Endodermal cell (in vitro differentiated cells): ENCODE measurements at regions not wholly inside any gene's neighbourhood (a gene's known extent, or its start where the extent isn't known, plus 50 kb on each side); places are given as distances from the start of the nearest gene placed in this dataset.
A peak's percentile ranks its signal among the peaks of the same experiment; 100 is the strongest.

ENCODE experiments used
- DNase-seq: peaks from one replicate; pipeline ENCODE4 v3.0.0-alpha.2; 2017
- H3K27ac ChIP-seq: 2 replicates; pipeline ENCODE4 v1.5.1; 2013; ENCODE audit warnings: mild to moderate bottlenecking, low read depth, low read length, moderate library complexity
- H3K27me3 ChIP-seq: 2 replicates; pipeline ENCODE4 v1.6.1; 2013; ENCODE audit warnings: mild to moderate bottlenecking, low read length, moderate library complexity; ENCODE audit not compliant: insufficient read depth, control insufficient read depth, poor library complexity, severe bottlenecking
- H3K36me3 ChIP-seq: 2 replicates; pipeline ENCODE4 v1.7.0; 2013; ENCODE audit warnings: mild to moderate bottlenecking, low read length, moderate library complexity; ENCODE audit not compliant: control insufficient read depth, insufficient read depth
- H3K4me1 ChIP-seq: one replicate; pipeline ENCODE4 v1.7.0; 2013; ENCODE audit warnings: low read length; ENCODE audit not compliant: control insufficient read depth, insufficient read depth
- H3K4me3 ChIP-seq: 2 replicates; pipeline ENCODE4 v1.5.1; 2013; ENCODE audit warnings: mild to moderate bottlenecking, low read length, moderate library complexity
- H3K9ac ChIP-seq: 2 replicates; pipeline ENCODE4 v1.6.1; 2013; ENCODE audit warnings: mild to moderate bottlenecking, low read length, moderate library complexity; ENCODE audit not compliant: poor library complexity, severe bottlenecking; ENCODE audit errors: extremely low read depth
- H3K9me3 ChIP-seq: 2 replicates; pipeline ENCODE4 v1.6.1; 2013; ENCODE audit warnings: mild to moderate bottlenecking, low read length, moderate library complexity; ENCODE audit not compliant: control insufficient read depth
- H3K27ac Mint-ChIP-seq: 2 replicates; pipeline ENCODE4 v1.8.0; 2020; ENCODE audit warnings: mixed read lengths
- H3K27me3 Mint-ChIP-seq: 2 replicates; pipeline ENCODE4 v1.8.0; 2021; ENCODE audit warnings: mild to moderate bottlenecking, mixed read lengths; ENCODE audit not compliant: insufficient read depth
- H3K36me3 Mint-ChIP-seq: 2 replicates; pipeline ENCODE4 v1.8.0; 2020; ENCODE audit warnings: low read depth, mixed read lengths
- H3K4me1 Mint-ChIP-seq: 2 replicates; pipeline ENCODE4 v1.8.0; 2020; ENCODE audit warnings: mixed read lengths
- H3K4me3 Mint-ChIP-seq: 2 replicates; pipeline ENCODE4 v1.8.0; 2020; ENCODE audit warnings: mild to moderate bottlenecking, moderate library complexity, mixed read lengths
- H3K9me3 Mint-ChIP-seq: 2 replicates; pipeline ENCODE4 v1.8.0; 2020; ENCODE audit warnings: mild to moderate bottlenecking, mixed read lengths
- CTCF ChIP-seq: fragments of 200-600 bp; sonication (generic); conservative IDR thresholded peaks from 2 replicates; pipeline ENCODE4 v1.5.0; 2021; ENCODE audit warnings: antibody characterized with exemption, mild to moderate bottlenecking
- WGBS, 2 experiments: methylation state at CpG; one replicate each; pipeline versions ENCODE4 v1.1.5 to v1.1.7; 2013; ENCODE audit warnings: missing lambda C conversion rate in 2 of 2, mixed read lengths in 1 of 2; ENCODE audit not compliant: insufficient coverage in 1 of 2, insufficient read length in 1 of 2; 5-methylcytosine and 5-hydroxymethylcytosine counted together

- H3K4me3 Mint-ChIP-seq, result no peak overlapping the region
- no peak for TF ChIP-seq CTCF
- no peaks in the 10 kb centered on the region for H3K27me3 Mint-ChIP-seq
- H3K27ac Mint-ChIP-seq, result no peak overlapping the region
- Histone ChIP-seq H3K4me1 (no peaks in the 10 kb centered on the region), H3K9me3 (no peaks in the 10 kb centered on the region), H3K27me3 (no peaks in the 10 kb centered on the region), H3K27ac (no peak overlapping the region), H3K9ac (no peak overlapping the region), H3K4me3 (no peak overlapping the region), H3K36me3 (no peaks in the 10 kb centered on the region)
- WGBS, 2 experiments, result 100% methylated on average over 1 of the region's 2 CpGs; no CpG with 5 or more reads in 1 of the 2 experiments
- peaks cover 8% of the 10 kb centered on the region for H3K4me1 Mint-ChIP-seq
- H3K36me3 Mint-ChIP-seq, result no peaks in the 10 kb centered on the region
- no peaks in the 10 kb centered on the region for H3K9me3 Mint-ChIP-seq
- DNase-seq, result peak; percentile 86
Measured at GRCh38 chr15:29449136-29449535, 179.5 kb upstream of the NSMCE3 start.

GRCh38 chr15:29448320-29448719 is 178.7 kb upstream of the NSMCE3 start:
- H3K36me3 ChIP-seq, result no peaks in the 10 kb centered on the region
- H3K27me3 Mint-ChIP-seq, result no peaks in the 10 kb centered on the region
- no peak overlapping the region for H3K27ac ChIP-seq
- 86 to 90% methylated on average over 4 of the region's 4 CpGs for WGBS, 2 experiments
- H3K4me3 Mint-ChIP-seq, result no peak overlapping the region
- no peaks in the 10 kb centered on the region for H3K9me3 ChIP-seq
- H3K4me1 Mint-ChIP-seq, result peaks cover 8% of the 10 kb centered on the region
- H3K9ac ChIP-seq, result no peak overlapping the region
- no peak for TF ChIP-seq CTCF
- H3K27me3 ChIP-seq, result no peaks in the 10 kb centered on the region
- H3K4me3 ChIP-seq, result no peak overlapping the region
- no peak overlapping the region for H3K27ac Mint-ChIP-seq
- no peaks in the 10 kb centered on the region for H3K4me1 ChIP-seq
- no peaks in the 10 kb centered on the region for H3K9me3 Mint-ChIP-seq
- no peaks in the 10 kb centered on the region for H3K36me3 Mint-ChIP-seq
- no peak for DNase-seq

- Histone ChIP-seq H3K9me3 (no peaks in the 10 kb centered on the region), H3K9ac (no peak overlapping the region), H3K27me3 (no peaks in the 10 kb centered on the region), H3K4me3 (no peak overlapping the region), H3K27ac (no peak overlapping the region), H3K4me1 (no peaks in the 10 kb centered on the region), H3K36me3 (no peaks in the 10 kb centered on the region)
- 86 to 87% methylated on average over 3 of the region's 3 CpGs for WGBS, 2 experiments
- peaks cover 2% of the 10 kb centered on the region for H3K4me1 Mint-ChIP-seq
- no peaks in the 10 kb centered on the region for H3K9me3 Mint-ChIP-seq
- no peak overlapping the region for H3K27ac Mint-ChIP-seq
- TF ChIP-seq CTCF, result no peak
- DNase-seq, result no peak
- no peaks in the 10 kb centered on the region for H3K36me3 Mint-ChIP-seq
- no peaks in the 10 kb centered on the region for H3K27me3 Mint-ChIP-seq
- H3K4me3 Mint-ChIP-seq, result no peak overlapping the region
Measured at GRCh38 chr15:29446480-29446879, 176.9 kb upstream of the NSMCE3 start.
